ENCODE measurements at regions not wholly inside any gene's neighbourhood (a gene's known extent, or its start where the extent isn't known, plus 50 kb on each side); places are given as distances from the start of the nearest gene placed in this dataset.

DNA sequence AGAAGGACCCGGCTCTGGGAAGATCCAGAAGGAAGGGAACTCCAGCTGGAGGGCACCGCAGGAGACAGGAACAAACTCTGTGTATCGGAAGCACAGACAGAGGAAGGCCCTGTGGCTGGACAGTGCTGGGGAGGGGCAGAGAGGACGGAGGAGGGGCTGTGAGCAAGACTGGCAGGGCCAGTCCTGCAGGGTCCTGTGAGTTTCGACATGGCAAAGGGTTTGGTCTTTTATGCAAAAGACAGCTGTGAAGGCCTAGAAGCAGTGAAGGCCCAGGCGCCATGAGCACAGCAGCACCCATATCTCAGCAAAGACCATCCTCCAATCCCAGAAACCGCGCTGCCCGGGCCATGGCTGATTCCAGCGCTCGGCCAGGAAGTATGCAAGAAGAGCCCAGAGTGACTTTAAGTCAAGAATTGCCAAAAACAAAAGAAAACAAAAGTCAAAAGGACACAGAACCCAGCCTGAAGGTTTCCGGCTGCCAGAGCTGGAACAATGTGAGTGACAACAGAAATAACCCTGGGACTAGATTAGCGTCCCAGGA lies 126.5 kb downstream of the NCOR2 start:
- TF ChIP-seq, protein P1, sequence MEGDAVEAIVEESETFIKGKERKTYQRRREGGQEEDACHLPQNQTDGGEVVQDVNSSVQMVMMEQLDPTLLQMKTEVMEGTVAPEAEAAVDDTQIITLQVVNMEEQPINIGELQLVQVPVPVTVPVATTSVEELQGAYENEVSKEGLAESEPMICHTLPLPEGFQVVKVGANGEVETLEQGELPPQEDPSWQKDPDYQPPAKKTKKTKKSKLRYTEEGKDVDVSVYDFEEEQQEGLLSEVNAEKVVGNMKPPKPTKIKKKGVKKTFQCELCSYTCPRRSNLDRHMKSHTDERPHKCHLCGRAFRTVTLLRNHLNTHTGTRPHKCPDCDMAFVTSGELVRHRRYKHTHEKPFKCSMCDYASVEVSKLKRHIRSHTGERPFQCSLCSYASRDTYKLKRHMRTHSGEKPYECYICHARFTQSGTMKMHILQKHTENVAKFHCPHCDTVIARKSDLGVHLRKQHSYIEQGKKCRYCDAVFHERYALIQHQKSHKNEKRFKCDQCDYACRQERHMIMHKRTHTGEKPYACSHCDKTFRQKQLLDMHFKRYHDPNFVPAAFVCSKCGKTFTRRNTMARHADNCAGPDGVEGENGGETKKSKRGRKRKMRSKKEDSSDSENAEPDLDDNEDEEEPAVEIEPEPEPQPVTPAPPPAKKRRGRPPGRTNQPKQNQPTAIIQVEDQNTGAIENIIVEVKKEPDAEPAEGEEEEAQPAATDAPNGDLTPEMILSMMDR (IDR thresholded peaks at IDR 0.05; ENCODE audit: low read depth, low read length), result no peak
- no peak for TF ChIP-seq EZH2phosphoT487 (IDR thresholded peaks at IDR 0.05; ENCODE audit: low read depth)

Data from OCI-LY3 (cell line).